ENCODE measurements at regions not wholly inside any gene's neighbourhood (a gene's known extent, or its start where the extent isn't known, plus 50 kb on each side); places are given as distances from the start of the nearest gene placed in this dataset.

GRCh38 chr7:28246921-28247461, 66.4 kb upstream of the JAZF1 start:
- DNase-seq (ENCODE audit: insufficient read length, low spot score) (no peak), FAIRE-seq (no peak)
- TF ChIP-seq CTCF (IDR thresholded peaks at IDR 0.05; ENCODE audit: insufficient read depth, missing control alignments): no peak

GRCh38 chr7:28258240-28258639, 77.6 kb upstream of the JAZF1 start:
- FAIRE-seq (no peak), DNase-seq (ENCODE audit: insufficient read length, low spot score) (no peak)
- TF ChIP-seq CTCF (IDR thresholded peaks at IDR 0.05; ENCODE audit: insufficient read depth, missing control alignments): no peak

- FAIRE-seq: no peak
- no peak for TF ChIP-seq CTCF (IDR thresholded peaks at IDR 0.05; ENCODE audit: insufficient read depth, missing control alignments)
- DNase-seq (ENCODE audit: insufficient read length, low spot score): no peak
These were observed 80.4 kb upstream of the JAZF1 start for GRCh38 chr7:28260969-28261368.

- FAIRE-seq (no peak), DNase-seq (ENCODE audit: insufficient read length, low spot score) (no peak)
- no peak for TF ChIP-seq CTCF (IDR thresholded peaks at IDR 0.05; ENCODE audit: insufficient read depth, missing control alignments)
These were observed 83.2 kb upstream of the JAZF1 start for GRCh38 chr7:28263622-28264271.

GRCh38 chr7:28266402-28266801, 85.8 kb upstream of the JAZF1 start:
- FAIRE-seq (no peak), DNase-seq (ENCODE audit: insufficient read length, low spot score) (no peak)
- no peak for TF ChIP-seq CTCF (IDR thresholded peaks at IDR 0.05; ENCODE audit: insufficient read depth, missing control alignments)

GRCh38 chr7:28267012-28267411, 86.4 kb upstream of the JAZF1 start:
- FAIRE-seq (no peak), DNase-seq (ENCODE audit: insufficient read length, low spot score) (no peak)
- TF ChIP-seq CTCF (IDR thresholded peaks at IDR 0.05; ENCODE audit: insufficient read depth, missing control alignments): no peak

- no peak for TF ChIP-seq CTCF (IDR thresholded peaks at IDR 0.05; ENCODE audit: insufficient read depth, missing control alignments)
- FAIRE-seq (no peak), DNase-seq (ENCODE audit: insufficient read length, low spot score) (no peak)
These were observed 89.2 kb upstream of the JAZF1 start for GRCh38 chr7:28269700-28270361.
